ENCODE measurements at regions not wholly inside any gene's neighbourhood (a gene's known extent, or its start where the extent isn't known, plus 50 kb on each side); places are given as distances from the start of the nearest gene placed in this dataset.
"Not testable (repeated sequence)": the region's sequence is repeated elsewhere in the genome, so short reads cannot be mapped to it uniquely, and the experiment has no call there.

DNA sequence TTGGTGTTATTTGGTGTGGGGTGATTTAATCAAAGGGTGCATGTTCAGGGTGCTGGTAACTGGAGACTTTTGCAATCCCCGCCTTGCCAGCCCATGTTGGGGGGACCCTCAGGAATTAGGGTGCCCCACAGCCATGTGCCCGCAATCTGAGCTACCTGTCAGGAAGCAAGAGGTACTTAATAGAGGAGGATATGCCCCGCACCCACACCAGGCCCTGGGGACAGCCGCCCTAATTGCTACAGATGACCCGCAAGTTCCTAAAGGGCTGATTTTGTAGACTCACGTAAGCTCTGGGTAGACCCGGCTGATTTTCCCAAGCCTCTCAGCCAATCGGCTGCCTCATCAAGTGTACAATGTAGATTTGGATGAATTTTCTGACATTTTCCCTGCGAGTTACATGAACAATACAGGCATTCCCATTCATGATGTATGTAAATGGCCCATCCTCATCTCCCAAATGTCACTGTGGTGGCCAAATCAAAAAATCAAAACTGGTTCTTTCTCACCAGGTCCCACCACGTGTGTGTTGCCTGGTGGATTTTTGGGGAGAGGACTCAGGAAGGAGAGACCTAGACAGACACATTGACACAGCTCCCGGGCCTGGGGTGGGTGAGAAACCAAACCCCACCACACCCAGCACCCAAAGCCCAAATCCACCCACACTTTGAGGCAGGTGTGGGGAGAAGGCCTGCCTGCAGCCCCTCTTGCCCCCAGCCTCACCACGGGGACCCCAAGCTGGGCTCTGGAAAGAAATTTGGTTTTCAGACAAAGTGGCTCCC is 119.2 kb upstream of the SPACA7 start:
- H3K36me3 Mint-ChIP-seq (ENCODE audit: low read depth) = peaks cover 2% of the 10 kb centered on the region
- no peaks in the 10 kb centered on the region for H3K9me3 ChIP-seq (ENCODE audit: control insufficient read depth, low read length, poor library complexity, severe bottlenecking)
- H3K4me3 Mint-ChIP-seq = no peak overlapping the region
- ATAC-seq = no peak
- H3K27ac Mint-ChIP-seq = no peak overlapping the region
- H3K27me3 Mint-ChIP-seq = peaks cover 44% of the 10 kb centered on the region
- no peak for DNase-seq
- H3K4me1 Mint-ChIP-seq = no peaks in the 10 kb centered on the region

DNA sequence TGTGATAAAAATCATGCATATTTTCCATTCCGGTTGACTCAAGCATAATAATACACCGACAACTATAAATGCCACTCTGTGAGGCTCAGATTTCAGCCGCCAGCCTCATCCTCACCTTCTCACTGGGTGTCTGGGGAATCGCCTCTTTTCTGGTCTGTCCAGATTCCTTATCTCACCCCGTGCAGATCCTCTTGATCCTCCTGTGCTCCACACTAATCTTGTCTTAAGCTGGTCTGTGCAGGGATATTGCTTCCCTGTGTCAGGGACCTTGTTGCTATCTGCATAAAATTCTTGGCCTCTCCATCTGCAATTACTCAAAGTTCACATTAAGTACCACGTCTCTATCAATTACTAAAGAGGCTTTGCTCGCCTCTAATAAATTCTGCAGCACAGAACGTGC is 116.6 kb upstream of the SPACA7 start:
- ATAC-seq (no peak), DNase-seq (no peak)
- no peak overlapping the region for H3K27ac Mint-ChIP-seq
- H3K36me3 Mint-ChIP-seq (ENCODE audit: low read depth) = no peaks in the 10 kb centered on the region
- H3K27me3 Mint-ChIP-seq = peaks cover 31% of the 10 kb centered on the region
- no peaks in the 10 kb centered on the region for H3K4me1 Mint-ChIP-seq
- H3K4me3 Mint-ChIP-seq = no peak overlapping the region
- H3K9me3 ChIP-seq (ENCODE audit: control insufficient read depth, low read length, poor library complexity, severe bottlenecking) = no peaks in the 10 kb centered on the region

DNA sequence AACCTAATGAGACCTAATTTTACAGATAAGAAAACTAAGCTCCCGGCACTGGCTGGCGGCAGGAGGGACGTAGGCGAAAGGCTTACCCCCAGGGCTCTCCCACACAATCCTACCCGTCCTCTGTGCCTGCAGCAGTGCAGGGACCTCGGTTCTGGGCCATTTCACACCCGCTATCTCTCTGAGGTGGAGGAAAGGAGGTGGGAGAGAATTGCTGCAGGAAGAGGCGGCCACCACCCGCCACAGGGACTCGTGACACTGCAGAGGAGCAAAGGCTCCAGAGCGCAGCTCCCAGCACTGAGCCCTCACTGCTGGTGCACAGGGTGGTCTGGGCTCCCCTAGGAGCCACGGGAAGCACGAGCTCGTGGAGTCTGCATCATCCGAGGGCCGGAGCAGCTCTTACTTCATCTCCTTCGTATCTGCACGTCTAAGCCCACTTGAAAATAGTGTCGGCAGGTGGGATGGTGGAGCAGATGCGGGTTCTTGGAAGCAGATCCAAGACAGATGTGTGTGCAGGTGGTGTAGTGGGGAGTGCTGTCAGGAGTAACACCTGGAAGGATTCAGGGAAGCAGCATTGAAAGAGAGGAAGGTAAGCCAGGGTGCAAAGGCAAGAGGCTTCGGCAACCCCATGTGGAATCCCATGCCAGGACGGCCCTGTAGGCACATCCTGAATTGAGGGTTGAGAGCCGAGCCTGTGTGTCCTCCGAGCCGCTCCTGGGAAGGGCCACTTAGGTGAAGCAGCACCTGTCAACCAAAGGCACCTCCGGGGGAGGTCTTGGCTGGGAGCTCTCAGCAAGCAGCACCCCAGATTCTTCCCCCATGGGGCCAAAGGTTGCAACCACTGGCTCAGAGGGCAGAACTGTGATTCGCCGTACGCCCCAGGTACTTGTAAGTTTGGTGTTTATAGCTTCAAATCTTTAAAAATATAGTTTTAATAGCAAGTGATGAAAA is 115.8 kb upstream of the SPACA7 start:
- ATAC-seq (no peak), DNase-seq (no peak)
- Mint-ChIP-seq H3K4me3 (no peak overlapping the region), H3K4me1 (no peaks in the 10 kb centered on the region), H3K27me3 (peaks cover 30% of the 10 kb centered on the region), H3K27ac (no peak overlapping the region), H3K36me3 (ENCODE audit: low read depth) (no peaks in the 10 kb centered on the region)
- H3K9me3 ChIP-seq (ENCODE audit: control insufficient read depth, low read length, poor library complexity, severe bottlenecking) = no peaks in the 10 kb centered on the region

DNA sequence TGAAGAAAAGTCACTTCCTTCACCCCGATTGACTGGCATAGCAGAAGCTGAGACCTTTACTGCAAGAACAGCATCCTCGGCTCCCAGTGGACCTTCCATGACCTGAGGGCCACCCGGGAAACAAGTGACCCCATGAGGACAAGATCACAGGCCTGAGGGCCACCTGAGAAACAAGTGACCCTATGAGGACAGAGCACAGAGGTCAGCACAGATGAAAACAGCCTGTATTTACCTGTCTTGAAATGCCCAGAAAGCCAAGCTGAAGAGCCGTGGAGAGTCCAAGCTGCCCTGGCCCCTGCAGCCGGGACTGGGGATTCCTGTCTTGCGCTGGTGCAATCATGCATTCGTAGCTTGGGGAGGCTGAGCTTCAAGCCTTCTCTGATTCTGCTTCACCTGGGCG is 114.2 kb upstream of the SPACA7 start:
- no peaks in the 10 kb centered on the region for H3K36me3 Mint-ChIP-seq (ENCODE audit: low read depth)
- peaks cover 26% of the 10 kb centered on the region for H3K27me3 Mint-ChIP-seq
- H3K4me3 Mint-ChIP-seq = no peak overlapping the region
- H3K27ac Mint-ChIP-seq = no peak overlapping the region
- H3K9me3 ChIP-seq (ENCODE audit: control insufficient read depth, low read length, poor library complexity, severe bottlenecking) = no peaks in the 10 kb centered on the region
- ATAC-seq = no peak
- no peaks in the 10 kb centered on the region for H3K4me1 Mint-ChIP-seq
- no peak for DNase-seq

DNA sequence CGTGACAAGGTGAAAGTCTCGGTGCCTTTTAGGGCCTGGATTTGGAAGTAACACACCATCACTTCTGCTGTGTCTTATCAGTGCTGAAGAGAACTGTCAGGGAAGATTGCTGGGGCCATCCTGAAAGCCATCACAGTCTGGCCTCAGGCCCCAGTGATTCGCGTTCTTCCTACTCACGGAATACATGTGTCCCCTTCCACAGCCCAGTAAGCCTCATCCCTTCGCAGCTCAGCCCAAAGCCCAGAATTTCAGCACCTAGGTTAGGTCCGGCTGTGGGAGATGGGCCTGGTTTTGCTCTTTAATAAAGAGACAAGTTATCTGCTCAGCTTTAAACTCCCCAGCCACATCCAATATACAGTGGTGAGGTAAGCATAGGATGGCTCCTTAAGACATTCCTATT is 113.0 kb upstream of the SPACA7 start:
- H3K27ac Mint-ChIP-seq = no peak overlapping the region
- no peak for DNase-seq
- peaks cover 26% of the 10 kb centered on the region for H3K27me3 Mint-ChIP-seq
- no peaks in the 10 kb centered on the region for H3K36me3 Mint-ChIP-seq (ENCODE audit: low read depth)
- no peak overlapping the region for H3K4me3 Mint-ChIP-seq
- H3K4me1 Mint-ChIP-seq = no peaks in the 10 kb centered on the region
- no peak for ATAC-seq
- no peaks in the 10 kb centered on the region for H3K9me3 ChIP-seq (ENCODE audit: control insufficient read depth, low read length, poor library complexity, severe bottlenecking)

- H3K4me3 Mint-ChIP-seq = no peak overlapping the region
- H3K4me1 Mint-ChIP-seq = no peaks in the 10 kb centered on the region
- peaks cover 22% of the 10 kb centered on the region for H3K27me3 Mint-ChIP-seq
- no peaks in the 10 kb centered on the region for H3K36me3 Mint-ChIP-seq (ENCODE audit: low read depth)
- no peak overlapping the region for H3K27ac Mint-ChIP-seq
- DNase-seq (no peak), ATAC-seq (no peak)
- no peaks in the 10 kb centered on the region for H3K9me3 ChIP-seq (ENCODE audit: control insufficient read depth, low read length, poor library complexity, severe bottlenecking)
Observed at GRCh38 chr13:112267660-112268059, 108.5 kb upstream of the SPACA7 start.

DNA sequence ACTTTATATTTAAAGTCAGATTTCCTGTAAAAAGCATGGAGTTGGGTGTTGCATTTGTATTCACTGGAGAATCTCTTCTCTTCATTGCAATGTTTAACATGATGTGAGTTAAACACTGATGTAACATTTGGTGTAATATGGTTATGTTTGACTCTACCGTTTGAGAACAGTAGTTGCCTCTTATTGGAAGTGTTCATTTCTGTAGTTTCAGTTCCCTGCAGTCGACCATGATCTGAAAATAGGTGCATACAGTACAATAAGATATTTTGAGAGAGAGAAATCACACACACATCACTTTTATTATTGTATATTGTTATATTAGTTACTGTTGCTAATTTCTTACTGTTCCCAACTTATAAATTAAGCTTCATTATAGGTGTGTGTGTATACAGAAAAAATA is 105.2 kb upstream of the SPACA7 start:
- no peak for ATAC-seq
- H3K9me3 ChIP-seq (ENCODE audit: control insufficient read depth, low read length, poor library complexity, severe bottlenecking) = no peaks in the 10 kb centered on the region
- H3K36me3 Mint-ChIP-seq (ENCODE audit: low read depth) = peaks cover 2% of the 10 kb centered on the region
- H3K27ac Mint-ChIP-seq = no peak overlapping the region
- H3K4me1 Mint-ChIP-seq = no peaks in the 10 kb centered on the region
- peaks cover 38% of the 10 kb centered on the region for H3K27me3 Mint-ChIP-seq
- DNase-seq = no peak
- H3K4me3 Mint-ChIP-seq = no peak overlapping the region

DNA sequence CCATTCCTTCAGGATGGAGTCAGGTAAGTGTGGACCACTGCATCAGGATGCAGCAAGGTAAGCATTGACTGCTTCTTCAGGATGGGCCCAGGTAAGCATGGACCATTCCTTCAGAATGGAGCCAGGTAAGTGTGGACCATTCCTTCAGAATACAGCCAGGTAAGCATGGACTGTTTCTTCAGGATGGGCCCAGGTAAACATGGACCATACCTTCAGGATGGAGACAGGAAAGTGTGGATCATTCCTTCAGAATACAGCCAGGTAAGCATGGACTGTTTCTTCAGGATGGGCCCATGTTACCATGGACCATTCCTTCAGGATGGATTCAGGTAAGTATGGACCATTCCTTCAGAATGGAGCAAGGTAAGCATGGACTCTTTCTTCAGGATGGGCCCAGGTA is 89.4 kb upstream of the SPACA7 start:
- DNase-seq; H3K4me3 Mint-ChIP-seq; H3K27ac Mint-ChIP-seq; H3K9me3 ChIP-seq (ENCODE audit: control insufficient read depth, low read length, poor library complexity, severe bottlenecking); ATAC-seq; H3K27me3 Mint-ChIP-seq; H3K4me1 Mint-ChIP-seq; H3K36me3 Mint-ChIP-seq (ENCODE audit: low read depth): not testable (repeated sequence)

- no peaks in the 10 kb centered on the region for H3K36me3 Mint-ChIP-seq (ENCODE audit: low read depth)
- no peak for DNase-seq
- H3K4me3 Mint-ChIP-seq = no peak overlapping the region
- H3K27me3 Mint-ChIP-seq = peaks cover 32% of the 10 kb centered on the region
- ATAC-seq = no peak
- no peak overlapping the region for H3K27ac Mint-ChIP-seq
- no peaks in the 10 kb centered on the region for H3K4me1 Mint-ChIP-seq
- no peaks in the 10 kb centered on the region for H3K9me3 ChIP-seq (ENCODE audit: control insufficient read depth, low read length, poor library complexity, severe bottlenecking)
Observed at GRCh38 chr13:112320303-112320702, 55.9 kb upstream of the SPACA7 start.

DNA sequence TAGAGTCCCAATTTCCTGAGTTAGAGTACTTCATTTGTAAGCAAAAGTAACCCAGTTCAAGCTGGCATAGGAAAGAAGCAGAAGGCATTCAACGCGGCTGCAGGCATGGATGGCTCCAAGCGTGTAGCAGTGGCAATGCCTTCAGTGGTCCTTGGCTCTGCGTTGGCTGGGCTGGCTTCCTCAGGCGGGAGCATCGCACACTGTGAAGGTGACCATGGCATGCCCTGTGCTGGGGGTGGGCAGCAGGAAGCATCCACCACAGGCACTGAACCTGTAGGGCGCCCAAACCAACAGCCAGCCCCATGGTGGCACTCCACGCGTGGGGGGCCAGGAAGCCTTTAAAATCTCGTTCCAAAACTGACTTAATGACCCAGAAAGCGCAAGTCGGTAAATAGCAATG is 53.6 kb upstream of the SPACA7 start:
- Mint-ChIP-seq H3K4me3 (no peak overlapping the region), H3K4me1 (no peaks in the 10 kb centered on the region), H3K27me3 (peaks cover 39% of the 10 kb centered on the region), H3K27ac (no peak overlapping the region), H3K36me3 (ENCODE audit: low read depth) (no peaks in the 10 kb centered on the region)
- DNase-seq (no peak), ATAC-seq (no peak)
- H3K9me3 ChIP-seq (ENCODE audit: control insufficient read depth, low read length, poor library complexity, severe bottlenecking) = no peaks in the 10 kb centered on the region

DNA sequence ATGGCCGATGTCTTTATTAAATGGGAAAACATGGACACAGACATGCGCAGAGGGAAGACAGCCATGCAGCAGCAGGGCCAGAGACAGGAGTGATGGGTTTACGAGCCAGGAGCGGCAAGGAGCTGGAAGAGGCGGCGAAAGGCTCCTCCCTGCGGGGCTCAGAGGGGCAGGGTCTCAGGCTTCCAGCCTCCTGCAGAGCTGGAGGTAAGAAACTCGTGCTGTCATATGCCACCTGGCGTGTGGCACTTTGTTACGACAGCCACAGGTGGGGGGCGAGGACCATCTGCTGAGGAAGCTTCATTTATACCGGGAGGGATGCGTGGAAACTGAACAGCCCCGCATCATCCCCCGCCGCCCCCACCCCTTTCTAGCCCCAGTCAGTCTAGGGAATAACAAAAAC is 52.0 kb upstream of the SPACA7 start:
- Mint-ChIP-seq H3K27ac (no peak overlapping the region), H3K4me1 (no peaks in the 10 kb centered on the region), H3K4me3 (no peak overlapping the region), H3K27me3 (peaks cover 50% of the 10 kb centered on the region), H3K36me3 (ENCODE audit: low read depth) (no peaks in the 10 kb centered on the region)
- ATAC-seq = no peak
- no peaks in the 10 kb centered on the region for H3K9me3 ChIP-seq (ENCODE audit: control insufficient read depth, low read length, poor library complexity, severe bottlenecking)
- DNase-seq = no peak

- Mint-ChIP-seq H3K27ac (no peak overlapping the region), H3K4me3 (no peak overlapping the region), H3K36me3 (ENCODE audit: low read depth) (no peaks in the 10 kb centered on the region), H3K4me1 (no peaks in the 10 kb centered on the region), H3K27me3 (peaks cover 57% of the 10 kb centered on the region)
- DNase-seq (no peak), ATAC-seq (no peak)
- no peaks in the 10 kb centered on the region for H3K9me3 ChIP-seq (ENCODE audit: control insufficient read depth, low read length, poor library complexity, severe bottlenecking)
Observed at GRCh38 chr13:112325142-112325808, 50.9 kb upstream of the SPACA7 start.

- Mint-ChIP-seq H3K27ac (no peak overlapping the region), H3K4me3 (no peak overlapping the region), H3K27me3 (peaks cover 57% of the 10 kb centered on the region), H3K36me3 (ENCODE audit: low read depth) (no peaks in the 10 kb centered on the region), H3K4me1 (no peaks in the 10 kb centered on the region)
- no peak for ATAC-seq
- H3K9me3 ChIP-seq (ENCODE audit: control insufficient read depth, low read length, poor library complexity, severe bottlenecking) = no peaks in the 10 kb centered on the region
- no peak for DNase-seq
Observed at GRCh38 chr13:112325920-112326645, 50.1 kb upstream of the SPACA7 start.

All from T-helper 17 cell (primary cell).